ENCODE measurements at regions not wholly inside any gene's neighbourhood (a gene's known extent, or its start where the extent isn't known, plus 50 kb on each side); places are given as distances from the start of the nearest gene placed in this dataset.
"Not testable (repeated sequence)": the region's sequence is repeated elsewhere in the genome, so short reads cannot be mapped to it uniquely, and the experiment has no call there.

DNA sequence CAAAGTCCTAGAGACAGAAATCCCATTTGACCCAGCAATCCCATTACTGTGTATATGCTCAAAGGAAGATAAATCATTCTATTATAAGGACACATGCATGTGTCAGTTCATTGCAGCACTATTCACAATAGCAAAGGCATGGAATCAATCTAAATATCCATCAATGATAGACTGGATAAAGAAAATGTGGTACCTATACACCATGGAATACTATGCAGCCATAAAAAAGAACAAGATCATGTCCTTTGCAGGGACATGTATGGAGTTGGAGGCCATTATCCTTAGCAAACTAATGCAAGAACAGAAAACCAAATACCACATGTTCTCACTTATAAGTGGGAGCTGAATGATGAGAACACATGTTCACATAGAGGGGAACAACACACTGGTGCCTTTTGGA, 169.8 kb upstream of the ATXN1 start:
- TF ChIP-seq POLR2A, POLR2AphosphoS5 (IDR thresholded peaks at IDR 0.05): not testable (repeated sequence)
- TF ChIP-seq, protein P1, sequence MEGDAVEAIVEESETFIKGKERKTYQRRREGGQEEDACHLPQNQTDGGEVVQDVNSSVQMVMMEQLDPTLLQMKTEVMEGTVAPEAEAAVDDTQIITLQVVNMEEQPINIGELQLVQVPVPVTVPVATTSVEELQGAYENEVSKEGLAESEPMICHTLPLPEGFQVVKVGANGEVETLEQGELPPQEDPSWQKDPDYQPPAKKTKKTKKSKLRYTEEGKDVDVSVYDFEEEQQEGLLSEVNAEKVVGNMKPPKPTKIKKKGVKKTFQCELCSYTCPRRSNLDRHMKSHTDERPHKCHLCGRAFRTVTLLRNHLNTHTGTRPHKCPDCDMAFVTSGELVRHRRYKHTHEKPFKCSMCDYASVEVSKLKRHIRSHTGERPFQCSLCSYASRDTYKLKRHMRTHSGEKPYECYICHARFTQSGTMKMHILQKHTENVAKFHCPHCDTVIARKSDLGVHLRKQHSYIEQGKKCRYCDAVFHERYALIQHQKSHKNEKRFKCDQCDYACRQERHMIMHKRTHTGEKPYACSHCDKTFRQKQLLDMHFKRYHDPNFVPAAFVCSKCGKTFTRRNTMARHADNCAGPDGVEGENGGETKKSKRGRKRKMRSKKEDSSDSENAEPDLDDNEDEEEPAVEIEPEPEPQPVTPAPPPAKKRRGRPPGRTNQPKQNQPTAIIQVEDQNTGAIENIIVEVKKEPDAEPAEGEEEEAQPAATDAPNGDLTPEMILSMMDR (IDR thresholded peaks at IDR 0.05) = not testable (repeated sequence)

All from prostate gland (tissue), 2 donors.